Stimulated activated CD4-positive, alpha-beta T cell treated with anti-CD3 and anti-CD28 coated beads, Interleukin-12 subunit alpha, Interleukin-12 subunit beta, amount 100 ng/mL, for 48 hours (primary cell): ENCODE measurements at regions not wholly inside any gene's neighbourhood (a gene's known extent, or its start where the extent isn't known, plus 50 kb on each side); places are given as distances from the start of the nearest gene placed in this dataset.

Experiments used
- DNase-seq, 3 donors: peaks; one replicate each; pipeline ENCODE4 v3.0.0-alpha.2; 2020; ENCODE audit warnings: low read depth in 2 of 3, low spot score in 1 of 3

DNA sequence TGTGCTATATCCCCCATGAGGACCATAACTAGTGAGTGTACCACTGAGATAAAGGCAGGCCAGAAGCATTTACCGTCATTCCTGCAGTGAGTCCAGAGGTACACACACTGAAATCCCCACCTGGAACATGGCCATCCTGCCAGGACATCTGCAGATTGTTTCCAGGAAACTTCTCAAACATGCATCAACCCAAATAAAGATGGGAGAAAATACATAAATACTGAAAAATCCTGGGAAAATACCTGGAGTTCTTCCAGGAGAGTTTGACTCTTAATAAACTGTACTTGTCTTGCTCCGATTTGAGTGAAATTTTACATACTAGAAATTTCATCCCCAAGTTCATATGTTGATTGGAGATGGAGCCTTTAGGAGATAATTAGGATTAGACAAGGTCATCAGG lies 388.1 kb upstream of the KLHL29 start:
- DNase-seq = no peak

DNA sequence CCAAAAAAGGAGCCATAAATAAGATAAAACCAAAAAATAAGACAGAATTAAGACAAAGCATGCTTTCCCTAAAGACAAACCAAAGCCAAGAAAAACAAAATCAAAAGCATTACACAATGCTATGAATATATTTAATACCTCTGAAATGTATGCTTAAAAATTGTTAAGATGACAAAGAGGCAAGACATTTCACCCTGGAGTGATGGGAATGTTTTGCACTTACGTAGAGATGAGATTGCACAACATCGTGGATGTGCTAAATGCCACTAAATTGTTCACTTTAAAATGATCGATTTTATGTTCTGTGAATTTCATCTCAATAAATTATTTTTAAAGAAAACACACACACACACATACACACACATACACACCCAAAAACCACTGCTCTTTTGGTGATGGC lies 386.6 kb upstream of the KLHL29 start:
- no peak for DNase-seq

DNA sequence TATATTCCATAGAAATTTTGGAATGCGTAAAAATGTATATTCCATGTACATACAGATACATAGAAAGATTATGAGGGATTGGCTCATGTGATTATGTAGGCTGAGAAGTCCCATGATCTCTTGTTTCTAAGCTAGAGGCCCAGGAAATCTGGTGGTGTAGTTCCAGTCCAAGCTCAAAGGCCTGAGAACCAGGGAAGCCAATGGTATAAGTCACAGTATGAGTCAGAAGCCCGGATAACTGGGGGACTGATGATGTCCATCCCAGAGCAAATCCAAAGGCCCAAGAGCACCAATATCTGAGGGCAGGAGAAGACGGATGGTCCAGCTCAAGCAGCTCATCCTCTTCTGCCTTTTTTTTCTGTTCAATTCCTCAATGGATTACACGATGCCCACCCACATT lies 385.0 kb upstream of the KLHL29 start:
- DNase-seq = no peak

DNA sequence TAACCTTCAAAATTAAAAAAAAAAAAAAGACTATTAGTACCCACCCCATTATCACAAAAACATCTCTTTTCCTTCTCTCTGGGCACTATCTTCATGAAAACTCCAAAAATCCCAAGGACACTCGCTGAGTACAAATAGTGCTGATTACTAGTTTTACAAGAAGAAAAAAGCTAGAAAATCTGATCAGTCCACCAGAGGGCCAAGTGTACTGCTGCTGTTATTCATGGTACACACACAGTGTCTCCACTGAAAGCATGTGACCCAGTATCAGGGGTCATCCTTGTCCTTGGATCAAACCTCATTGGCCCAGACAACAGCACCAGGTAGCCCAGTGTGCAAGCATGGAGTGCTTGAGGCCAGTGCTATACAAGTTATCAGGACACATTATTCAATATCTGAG lies 382.7 kb upstream of the KLHL29 start:
- DNase-seq = no peak

DNA sequence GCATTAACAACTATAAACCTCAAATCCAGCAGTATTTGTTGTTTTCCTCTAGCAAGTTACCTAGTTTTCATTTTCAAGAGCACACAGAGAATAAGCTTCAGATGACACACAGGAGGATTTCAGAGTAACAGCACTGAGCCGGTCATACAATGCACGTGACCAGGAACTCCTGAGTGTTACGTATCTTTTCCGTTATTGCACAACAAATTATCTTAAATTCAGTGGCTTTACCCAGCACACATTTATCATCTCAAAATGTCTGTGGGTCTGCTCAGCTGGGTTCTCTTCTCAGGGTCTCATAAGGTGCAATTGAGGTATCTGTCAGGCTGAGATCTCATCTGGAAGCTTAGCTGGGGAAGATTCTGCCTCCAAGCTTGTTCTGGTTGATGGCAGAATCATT lies 379.5 kb upstream of the KLHL29 start:
- DNase-seq = no peak

DNA sequence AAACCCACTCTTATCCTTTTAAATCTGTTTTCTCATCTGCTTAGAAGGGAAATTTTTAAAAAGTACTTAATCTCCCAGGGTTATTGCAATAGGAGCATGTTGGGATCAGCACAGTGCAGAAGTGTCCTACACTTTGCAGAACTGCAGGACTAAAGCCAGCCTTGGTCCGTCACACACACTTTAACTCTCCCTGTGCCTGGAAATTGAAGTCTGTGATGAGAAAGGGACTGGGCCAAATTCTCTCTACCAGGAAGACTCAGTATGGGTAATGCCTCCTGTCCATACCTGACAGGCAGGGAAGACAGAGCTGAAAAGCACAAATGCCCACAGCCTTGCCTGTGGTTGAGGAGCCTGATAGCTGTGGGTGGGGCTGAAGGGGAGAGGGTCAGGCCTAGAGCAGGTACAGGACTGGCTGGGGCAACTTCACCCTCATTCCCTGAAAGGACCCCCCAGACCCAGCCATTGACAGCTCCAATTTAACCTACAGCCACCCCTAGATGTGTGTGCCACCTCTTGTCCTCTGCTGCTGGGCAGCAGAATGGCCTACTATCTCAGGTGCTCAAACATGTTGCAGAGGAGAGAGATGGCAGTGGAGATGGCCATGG lies 377.2 kb upstream of the KLHL29 start:
- DNase-seq = no peak

DNA sequence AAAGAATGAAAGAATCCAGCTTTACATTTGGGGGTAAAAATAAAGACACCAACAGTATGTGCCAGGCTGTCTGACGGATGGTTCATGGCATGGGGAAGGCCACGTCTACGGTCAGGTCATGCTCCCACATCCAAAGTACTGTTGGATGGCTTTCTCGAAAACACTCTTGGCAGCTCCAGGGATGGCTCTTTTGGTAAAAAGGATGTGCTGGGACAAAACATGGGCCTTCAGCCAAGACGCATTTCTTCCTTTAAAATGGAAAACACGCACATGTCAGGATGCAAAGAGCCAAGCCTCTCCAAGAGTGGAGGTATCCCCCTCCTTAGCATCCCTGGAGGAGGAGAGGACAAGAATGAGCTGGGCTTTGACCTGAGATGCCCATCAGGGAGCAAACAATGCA lies 376.5 kb upstream of the KLHL29 start:
- no peak for DNase-seq

DNA sequence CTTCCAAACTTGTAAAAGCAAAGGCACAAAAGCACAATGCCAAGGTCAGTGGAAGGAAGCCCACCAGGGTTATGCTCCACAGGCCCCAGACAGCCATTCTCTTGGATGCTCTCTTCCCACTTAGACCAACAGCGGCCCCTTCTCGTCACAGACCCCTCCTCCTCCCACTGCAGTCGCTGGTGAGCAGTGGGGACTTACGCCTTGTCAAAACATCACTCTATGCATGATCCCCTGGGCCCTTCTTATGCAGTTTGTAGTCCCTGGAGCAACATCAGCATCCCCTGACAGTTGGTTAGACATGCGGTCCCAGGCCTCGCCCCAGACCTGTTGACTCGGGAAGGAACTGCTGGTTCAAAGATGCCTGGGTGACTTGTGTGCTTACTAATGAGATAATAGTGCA lies 376.0 kb upstream of the KLHL29 start:
- no peak for DNase-seq

DNA sequence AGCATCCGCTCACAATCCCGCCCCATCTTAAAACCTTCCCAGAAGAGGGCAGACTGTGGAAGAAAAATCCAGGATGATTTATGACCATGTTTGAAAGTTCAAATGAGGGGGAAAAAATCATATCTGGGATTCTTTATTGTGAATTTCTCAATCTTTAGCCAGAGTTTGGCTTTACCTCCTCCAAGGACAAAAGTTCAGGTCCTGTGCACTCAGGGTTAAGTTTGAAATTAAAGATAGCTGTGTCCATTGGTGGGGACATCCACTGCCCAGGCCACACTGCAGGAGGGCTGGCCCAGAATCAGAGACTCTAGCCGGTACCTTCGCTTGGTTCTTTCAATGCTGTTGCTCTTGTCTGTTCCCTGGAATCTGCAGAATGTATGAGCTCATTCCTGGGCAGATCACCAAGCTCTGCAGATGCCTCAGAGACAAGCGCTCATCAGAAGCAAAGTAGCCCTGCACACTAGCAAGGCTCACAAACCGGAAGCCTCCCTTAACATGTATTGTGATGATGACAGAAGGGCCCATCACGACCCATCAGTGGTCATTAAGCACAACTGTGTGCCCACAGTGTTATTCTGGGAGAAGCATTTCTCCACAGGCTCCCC lies 375.3 kb upstream of the KLHL29 start:
- no peak for DNase-seq

DNA sequence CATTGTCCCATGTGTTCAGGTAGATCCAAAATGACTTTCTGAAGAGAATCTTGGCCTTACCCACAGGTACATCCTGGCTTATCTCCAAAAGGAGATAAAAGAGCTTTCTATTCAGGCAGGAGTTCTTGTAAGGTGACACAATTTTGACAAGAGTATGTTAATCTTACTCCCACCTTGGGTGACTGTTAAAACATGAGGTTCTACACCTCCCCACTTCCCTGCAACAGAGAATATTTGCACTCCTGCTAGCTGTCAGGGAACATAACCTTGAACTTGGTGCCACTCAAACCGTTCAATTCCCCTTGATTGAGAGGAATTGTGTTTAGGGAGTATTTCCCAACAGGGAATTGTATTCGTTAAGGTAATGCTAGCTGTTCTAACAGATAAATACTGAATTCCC lies 372.5 kb upstream of the KLHL29 start:
- DNase-seq = no peak

DNA sequence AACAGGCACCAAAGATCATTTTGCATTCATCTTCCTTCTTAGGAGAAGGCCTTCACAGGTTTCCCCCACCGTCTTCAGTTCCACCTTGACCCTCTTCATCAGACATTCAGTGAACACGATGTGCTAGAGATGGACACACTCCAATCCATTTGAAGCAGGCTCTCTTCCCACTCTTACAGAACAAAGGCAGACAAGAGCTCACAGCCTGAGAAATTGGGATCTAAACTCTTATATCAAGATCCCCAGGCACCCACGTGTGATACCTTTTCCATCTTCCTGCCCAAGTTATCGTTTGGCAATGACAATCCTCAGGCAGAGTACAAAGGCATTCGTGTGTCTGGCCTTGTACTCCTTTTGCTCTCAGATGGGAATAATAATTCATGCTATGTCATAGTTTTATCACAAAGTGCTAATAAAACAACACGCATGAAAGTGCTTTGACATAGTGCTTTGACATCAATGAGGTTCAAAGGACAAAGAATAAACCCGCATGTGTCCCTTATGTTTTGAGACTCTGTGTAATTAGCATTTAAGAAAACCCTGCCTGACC lies 369.3 kb upstream of the KLHL29 start:
- no peak for DNase-seq

DNA sequence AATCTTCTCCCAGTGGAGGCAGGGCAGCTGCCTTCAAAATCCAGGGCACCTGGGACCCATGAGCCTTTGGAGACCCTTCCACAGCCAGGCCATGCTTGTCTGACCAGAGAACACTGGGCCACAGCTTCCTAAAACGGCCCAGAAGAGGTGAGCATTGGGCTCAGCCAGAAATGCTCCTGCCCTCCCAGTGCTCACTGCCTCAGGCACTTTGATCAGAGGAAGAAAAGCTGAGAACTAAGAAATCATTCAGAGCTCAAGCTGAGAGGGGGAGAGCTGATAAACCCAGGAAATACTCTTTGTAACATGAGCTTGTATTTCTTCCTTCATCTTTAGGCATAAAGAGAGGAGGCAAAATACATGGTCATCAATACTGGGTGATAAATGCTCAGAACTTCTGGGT lies 365.5 kb upstream of the KLHL29 start:
- no peak for DNase-seq

DNA sequence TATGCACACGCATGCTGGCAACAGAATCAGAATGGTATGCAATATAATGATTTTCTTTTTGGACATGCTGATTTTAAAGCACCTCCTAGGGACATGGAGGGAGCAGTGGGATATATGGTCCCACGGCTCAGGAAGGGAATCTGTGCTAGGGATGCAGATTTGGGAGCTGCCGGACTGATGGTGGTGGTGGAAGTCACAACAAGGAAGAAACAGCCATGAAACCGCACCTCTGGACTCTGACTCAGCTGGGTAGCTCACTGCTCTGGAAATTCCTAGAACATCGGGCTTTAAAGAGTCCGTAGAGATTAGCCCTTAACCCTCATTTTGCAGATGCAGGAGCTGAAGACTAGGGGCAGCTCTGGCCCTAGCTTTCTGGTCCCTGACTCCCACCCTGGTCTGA lies 364.3 kb upstream of the KLHL29 start:
- DNase-seq = no peak

DNA sequence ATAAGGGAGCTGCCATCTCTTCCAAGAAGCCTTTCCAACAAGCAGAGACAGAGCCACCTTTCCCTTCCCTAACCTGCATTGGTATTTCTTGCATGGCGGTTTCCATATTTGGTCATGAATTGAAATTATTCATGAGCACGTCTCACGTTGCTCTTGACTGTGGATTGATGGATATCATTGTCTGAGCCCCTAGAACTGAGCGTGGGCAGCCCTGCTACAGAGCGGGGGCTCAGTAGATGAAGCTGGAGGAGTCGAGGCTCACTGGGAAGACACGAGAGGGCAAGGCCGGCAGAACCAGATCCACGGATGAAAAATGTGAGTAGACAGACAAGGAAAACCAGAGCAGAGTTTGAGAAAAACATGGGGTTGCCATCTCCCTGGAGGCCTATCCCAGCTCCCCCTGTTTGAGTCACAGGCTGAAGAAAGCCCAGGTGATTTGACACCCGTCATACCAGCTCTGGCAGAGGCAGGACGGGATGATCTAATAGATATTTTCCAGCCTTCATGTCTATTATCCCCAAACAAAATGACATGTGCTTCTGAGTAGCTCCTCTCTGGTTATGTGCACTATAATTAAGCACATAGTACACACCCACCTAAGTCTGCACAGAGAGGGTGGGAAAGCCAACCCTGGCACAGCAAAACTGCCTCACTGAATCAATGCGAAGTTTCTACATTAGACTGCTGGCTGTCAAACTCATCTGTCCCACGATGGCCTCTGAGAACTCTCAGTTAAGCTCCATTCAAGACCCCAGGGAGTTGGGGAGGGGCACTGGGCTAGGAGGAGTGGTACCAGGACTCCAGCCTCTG lies 363.5 kb upstream of the KLHL29 start:
- DNase-seq = no peak

DNA sequence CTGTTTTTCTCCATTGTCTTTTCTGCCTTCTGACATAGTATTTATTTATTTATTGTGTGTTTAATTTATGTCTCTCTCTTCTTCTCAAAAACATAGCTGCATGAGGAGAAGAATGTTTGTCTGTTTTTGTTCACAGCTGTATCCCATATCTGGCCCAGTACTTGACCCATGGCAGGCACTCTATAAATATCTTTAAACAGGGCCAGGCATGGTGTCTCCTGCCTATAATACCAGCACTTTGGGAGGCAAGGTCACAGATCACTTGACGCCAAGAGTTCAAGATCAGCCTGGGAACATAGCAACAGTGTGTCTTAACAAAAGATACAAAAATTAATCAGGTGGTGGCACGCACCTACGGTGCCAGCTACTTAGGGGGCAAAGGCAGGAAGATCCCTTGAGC lies 361.3 kb upstream of the KLHL29 start:
- no peak for DNase-seq

DNA sequence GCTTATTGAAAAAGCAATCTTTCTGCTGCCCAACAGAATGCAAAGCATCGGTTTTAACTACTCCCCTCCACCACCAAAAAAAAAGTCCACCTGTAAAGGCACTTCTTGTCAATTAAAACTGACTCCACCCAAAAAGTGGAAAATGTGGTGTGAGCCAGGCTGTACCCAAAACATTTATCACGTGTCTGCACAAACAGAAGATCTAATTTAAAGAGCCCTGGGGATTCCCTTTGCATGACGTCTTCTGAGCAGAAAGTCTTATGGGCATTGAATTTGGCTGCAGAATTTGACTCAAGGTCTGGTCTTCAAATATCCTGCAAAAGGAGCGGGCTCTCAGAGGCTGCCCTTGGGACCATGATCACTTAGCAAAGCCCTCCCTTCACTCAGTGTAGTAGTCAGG lies 358.3 kb upstream of the KLHL29 start:
- no peak for DNase-seq

DNA sequence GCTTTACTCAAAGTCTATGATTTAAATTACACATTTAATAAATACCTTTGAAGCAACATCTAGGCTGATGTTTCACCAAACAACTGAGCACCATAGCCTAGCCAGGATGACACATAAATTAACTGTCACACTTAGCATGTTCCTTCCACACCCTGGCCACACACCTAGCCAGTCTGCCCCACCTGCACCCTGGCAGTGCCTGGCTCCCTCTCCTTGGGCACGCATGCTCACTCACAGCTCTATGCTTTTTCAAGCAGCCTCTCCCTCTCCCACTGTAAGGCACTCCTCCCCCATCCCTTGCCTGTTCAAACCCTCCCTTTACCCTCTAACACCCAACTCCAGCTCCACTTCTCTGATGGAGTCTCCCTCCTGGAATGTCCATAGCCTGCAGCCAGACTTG lies 357.6 kb upstream of the KLHL29 start:
- DNase-seq = no peak

DNA sequence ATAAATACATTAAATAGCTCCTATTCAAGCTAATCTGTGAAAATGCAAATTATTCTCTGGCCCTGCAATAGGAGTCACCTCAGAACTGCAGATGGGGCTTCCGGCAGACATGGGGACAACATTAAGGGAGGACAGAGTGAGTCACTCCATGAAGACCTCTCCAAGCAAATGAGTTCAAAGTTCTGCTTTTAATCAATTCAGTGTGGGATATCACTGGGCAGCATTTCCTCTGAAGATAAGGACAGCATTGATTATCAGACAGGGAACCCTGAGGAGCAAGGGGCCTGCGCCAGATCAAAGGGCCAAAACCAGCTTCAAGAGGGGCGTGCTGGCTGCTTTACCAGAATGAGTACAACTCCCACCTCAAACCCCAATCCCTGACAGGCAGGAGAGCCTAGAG lies 356.9 kb upstream of the KLHL29 start:
- DNase-seq = no peak

DNA sequence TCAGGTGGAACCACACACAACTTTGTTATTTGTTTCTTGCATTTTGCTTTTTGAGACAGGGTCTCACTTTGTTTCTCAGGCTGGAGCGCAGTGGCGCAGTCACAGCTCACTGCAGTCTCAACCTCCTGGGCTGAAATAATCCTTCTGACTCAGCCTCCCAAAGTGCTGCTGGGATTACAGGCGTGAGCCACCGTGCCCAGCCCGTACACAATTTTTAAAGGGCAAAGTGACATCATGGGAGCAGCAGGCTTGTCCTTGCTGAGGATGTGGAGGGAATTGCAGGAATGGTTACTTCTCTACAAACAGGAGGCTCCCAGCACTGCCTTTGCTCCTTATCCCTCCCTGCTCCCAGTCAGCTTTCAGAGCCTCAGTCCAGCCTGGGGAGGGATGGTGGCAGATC lies 355.9 kb upstream of the KLHL29 start:
- DNase-seq = no peak

DNA sequence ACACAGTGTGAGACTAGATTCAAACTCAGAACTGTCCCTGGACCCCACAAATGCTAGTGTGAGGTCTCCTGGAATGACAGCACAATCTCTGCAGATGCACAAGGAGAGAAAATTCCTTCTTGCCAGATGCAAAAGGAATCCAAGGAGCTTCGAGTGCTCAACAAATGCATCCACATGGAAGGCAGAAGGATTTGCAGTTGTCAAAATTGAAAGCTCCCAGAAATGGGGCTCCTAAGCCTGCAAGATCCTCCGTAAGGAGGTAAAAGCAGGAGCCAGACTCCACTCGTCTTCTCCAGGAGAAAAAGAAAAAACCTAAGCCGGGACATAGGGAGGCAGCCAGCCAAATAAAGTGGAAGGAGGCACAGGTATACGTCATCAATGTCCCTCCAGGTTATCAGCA lies 355.0 kb upstream of the KLHL29 start:
- DNase-seq = no peak

DNA sequence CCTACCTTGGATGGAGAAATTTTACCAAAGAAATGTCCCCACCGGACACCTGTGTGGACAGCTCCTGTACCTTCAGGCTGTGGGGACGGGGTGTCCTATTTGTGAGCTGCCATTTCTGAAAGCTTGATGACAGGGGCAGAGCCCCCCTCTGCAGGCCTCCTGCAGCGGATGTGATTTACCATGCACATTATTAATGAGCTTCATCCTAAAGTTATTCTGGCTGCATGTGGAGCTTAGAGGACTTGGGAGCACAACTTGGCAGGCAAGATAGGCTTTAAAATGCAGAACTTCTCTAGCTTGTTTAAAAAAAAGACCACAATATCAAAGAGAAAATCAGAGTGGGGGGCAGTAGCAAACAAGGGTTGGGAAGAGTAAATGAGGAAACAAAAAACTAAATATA lies 350.0 kb upstream of the KLHL29 start:
- DNase-seq = no peak

DNA sequence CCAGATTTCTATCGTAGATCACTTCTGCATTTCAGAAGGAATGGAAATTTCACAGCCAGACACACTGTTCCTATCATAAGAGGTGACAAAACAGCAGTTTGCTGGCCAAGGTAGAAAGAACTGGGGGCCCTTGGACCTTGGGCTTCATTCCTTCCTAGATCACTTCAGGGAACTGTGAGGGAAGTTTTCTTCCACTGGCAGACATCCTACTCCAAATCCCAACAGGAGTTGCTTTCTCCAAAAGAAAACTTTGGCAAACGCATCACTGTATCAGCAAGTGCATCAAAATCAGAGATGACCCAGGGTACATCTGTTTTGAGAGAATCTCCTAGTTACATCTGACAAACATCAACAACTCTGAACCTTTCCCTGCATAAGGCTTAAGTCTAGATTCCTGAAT lies 348.4 kb upstream of the KLHL29 start:
- DNase-seq = no peak
